GM12892 (cell line): ENCODE measurements at regions not wholly inside any gene's neighbourhood (a gene's known extent, or its start where the extent isn't known, plus 50 kb on each side); places are given as distances from the start of the nearest gene placed in this dataset.

Experiments used
- POLR2A ChIP-seq: IDR thresholded peaks from 2 replicates; pipeline ENCODE4 v1.6.1; 2011; ENCODE audit warnings: low read depth, low read length, control low read depth
- TAF1 ChIP-seq: IDR thresholded peaks from 2 replicates; pipeline ENCODE4 v1.6.1; 2011; ENCODE audit warnings: low read depth, mild to moderate bottlenecking, control low read depth, low read length, borderline replicate concordance

- TF ChIP-seq TAF1 (no peak), POLR2A (no peak)
Measured at GRCh38 chr18:1412655-1413322, 508.1 kb downstream of the ADCYAP1 start.
